Choroid plexus epithelial cell (primary cell): ENCODE measurements at regions not wholly inside any gene's neighbourhood (a gene's known extent, or its start where the extent isn't known, plus 50 kb on each side); places are given as distances from the start of the nearest gene placed in this dataset.

Experiments
- DNase-seq: peaks from one replicate; pipeline ENCODE4 v3.0.0-alpha.2; 2010; ENCODE audit warnings: low read depth
- H3K4me3 ChIP-seq: 2 replicates; pipeline ENCODE4 v1.5.1; 2011; ENCODE audit warnings: low read depth, mild to moderate bottlenecking, control low read depth, low read length, moderate library complexity
- CTCF ChIP-seq: conservative IDR thresholded peaks from 2 replicates; pipeline ENCODE4 v1.5.1; 2011; ENCODE audit warnings: low read depth, mild to moderate bottlenecking, control low read depth, inconsistent platforms, low read length, moderate library complexity

GRCh38 chr12:111185889-111186227 is 183.0 kb downstream of the PHETA1 start:
- TF ChIP-seq CTCF, result no peak
- DNase-seq, result no peak
- H3K4me3 ChIP-seq, result no peak overlapping the region

DNA sequence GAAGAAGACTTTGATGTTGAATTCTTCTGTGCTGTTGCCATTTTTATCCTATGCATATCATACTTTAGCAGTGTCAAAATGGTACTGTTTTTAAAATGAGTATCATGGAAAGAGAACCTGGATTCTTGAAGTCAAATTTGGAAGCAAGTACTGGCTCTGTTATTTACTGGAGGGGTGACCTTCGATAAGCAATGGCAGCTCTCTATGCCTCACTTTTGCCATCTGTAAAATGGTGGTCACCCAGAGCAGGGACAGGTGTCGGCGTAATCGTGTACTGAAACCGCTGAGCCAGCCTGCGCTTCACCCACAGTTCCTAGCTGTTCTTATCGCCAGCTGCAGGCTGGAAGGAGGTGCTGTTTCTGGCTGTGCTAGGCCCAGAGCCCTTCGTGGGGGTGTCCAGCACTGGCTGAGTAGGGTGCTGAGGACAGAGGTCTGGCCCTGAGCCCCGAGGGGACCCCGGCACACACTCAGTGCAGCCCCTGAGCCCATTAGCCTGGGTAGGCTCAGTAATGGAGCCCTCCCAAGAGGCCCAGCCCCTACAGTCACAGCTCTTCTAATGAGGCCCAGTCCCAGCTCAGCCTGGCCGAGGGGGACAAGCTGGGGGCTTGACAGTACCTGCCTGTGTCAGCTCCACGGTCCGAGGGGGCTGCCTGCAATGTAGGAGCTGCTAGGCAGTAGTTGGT is 183.5 kb downstream of the PHETA1 start:
- no peak for DNase-seq
- H3K4me3 ChIP-seq, result no peak overlapping the region
- no peak for TF ChIP-seq CTCF

- DNase-seq, result no peak
- TF ChIP-seq CTCF, result no peak
- no peak overlapping the region for H3K4me3 ChIP-seq
Observed at GRCh38 chr12:111184161-111184560, 184.7 kb downstream of the PHETA1 start.

- no peak for TF ChIP-seq CTCF
- DNase-seq, result no peak
- H3K4me3 ChIP-seq, result no peak overlapping the region
Observed at GRCh38 chr12:111183094-111183493, 185.8 kb downstream of the PHETA1 start.

- TF ChIP-seq CTCF, result no peak
- no peak for DNase-seq
- H3K4me3 ChIP-seq, result no peak overlapping the region
Observed at GRCh38 chr12:111182382-111182781, 186.5 kb downstream of the PHETA1 start.

DNA sequence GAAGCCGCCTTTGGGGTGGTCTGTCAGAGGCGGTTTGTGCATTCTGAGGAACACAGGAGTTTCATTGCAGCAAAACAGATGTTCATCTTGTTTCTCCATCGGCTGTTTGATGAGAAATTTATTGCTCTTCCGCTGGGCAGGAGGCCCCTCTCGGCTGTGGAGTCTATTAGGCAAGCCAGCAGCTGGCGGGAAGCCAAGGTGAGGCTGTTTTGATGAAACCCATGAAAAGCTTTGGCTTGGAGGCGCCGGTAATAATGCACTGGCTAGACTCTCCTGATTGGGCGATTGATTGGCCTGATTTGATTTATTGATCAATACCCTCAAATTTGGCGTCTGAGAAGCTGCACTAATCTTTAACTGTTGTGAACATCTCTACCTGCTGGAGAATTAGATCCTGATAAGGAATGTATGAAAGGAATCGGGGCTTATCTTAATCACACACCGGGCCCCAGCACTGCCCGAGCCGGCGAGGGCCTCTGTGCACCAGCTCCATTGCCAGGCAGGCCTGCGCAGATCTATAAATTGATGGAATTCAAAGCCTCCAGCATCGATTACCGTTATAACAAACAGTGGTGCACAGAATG is 187.7 kb downstream of the PHETA1 start:
- no peak overlapping the region for H3K4me3 ChIP-seq
- DNase-seq, result peak; percentile 71
- no peak for TF ChIP-seq CTCF

- no peak for TF ChIP-seq CTCF
- DNase-seq, result no peak
- H3K4me3 ChIP-seq, result no peak overlapping the region
Observed at GRCh38 chr12:111180426-111181142, 188.3 kb downstream of the PHETA1 start.
